HG03460 (cell line): ENCODE measurements at regions not wholly inside any gene's neighbourhood (a gene's known extent, or its start where the extent isn't known, plus 50 kb on each side); places are given as distances from the start of the nearest gene placed in this dataset.
A peak's percentile ranks its signal among the peaks of the same experiment; 100 is the strongest.
"Not testable (repeated sequence)": the region's sequence is repeated elsewhere in the genome, so short reads cannot be mapped to it uniquely, and the experiment has no call there.

Source experiments
- ATAC-seq: cut with Tn5 transposase; IDR thresholded peaks from one replicate; pipeline ENCODE4 v1.9.1; 2021; ENCODE audit not compliant: unreplicated experiment

- no peak for ATAC-seq
Observed at GRCh38 chr7:50251765-50252164, 52.8 kb upstream of the IKZF1 start.

- ATAC-seq: no peak
Observed at GRCh38 chr7:50246551-50246950, 58.0 kb upstream of the IKZF1 start.

GRCh38 chr7:50242111-50242510 lies 62.4 kb upstream of the IKZF1 start:
- ATAC-seq: not testable (repeated sequence)

GRCh38 chr7:50240699-50241098 lies 63.8 kb upstream of the IKZF1 start:
- not testable (repeated sequence) for ATAC-seq

- ATAC-seq: no peak
Observed at GRCh38 chr7:50229964-50230363, 74.6 kb upstream of the IKZF1 start.

- no peak for ATAC-seq
Observed at GRCh38 chr7:50228148-50228547, 76.4 kb upstream of the IKZF1 start.

GRCh38 chr7:50227726-50228125 lies 76.8 kb upstream of the IKZF1 start:
- no peak for ATAC-seq

- no peak for ATAC-seq
Observed at GRCh38 chr7:50226669-50227068, 77.8 kb upstream of the IKZF1 start.

- ATAC-seq: no peak
Observed at GRCh38 chr7:50226145-50226544, 78.4 kb upstream of the IKZF1 start.

GRCh38 chr7:50221433-50221832 lies 83.1 kb upstream of the IKZF1 start:
- no peak for ATAC-seq

- no peak for ATAC-seq
Observed at GRCh38 chr7:50221028-50221427, 83.5 kb upstream of the IKZF1 start.

- no peak for ATAC-seq
Observed at GRCh38 chr7:50220273-50220672, 84.2 kb upstream of the IKZF1 start.

GRCh38 chr7:50217821-50218281 lies 86.7 kb upstream of the IKZF1 start:
- no peak for ATAC-seq

GRCh38 chr7:50217401-50217800 lies 87.1 kb upstream of the IKZF1 start:
- ATAC-seq: no peak

GRCh38 chr7:50216626-50217025 lies 87.9 kb upstream of the IKZF1 start:
- ATAC-seq: no peak

GRCh38 chr7:50214771-50215170 lies 89.7 kb upstream of the IKZF1 start:
- no peak for ATAC-seq

- no peak for ATAC-seq
Observed at GRCh38 chr7:50214126-50214670, 90.3 kb upstream of the IKZF1 start.

- peak; percentile 17 for ATAC-seq
Observed at GRCh38 chr7:50213622-50214017, 90.9 kb upstream of the IKZF1 start.

GRCh38 chr7:50212666-50213621 lies 91.6 kb upstream of the IKZF1 start:
- ATAC-seq: peak; percentile 74

GRCh38 chr7:50212016-50212325 lies 92.5 kb upstream of the IKZF1 start:
- ATAC-seq: no peak

- ATAC-seq: no peak
Observed at GRCh38 chr7:50211130-50212015, 93.1 kb upstream of the IKZF1 start.

- ATAC-seq: no peak
Observed at GRCh38 chr7:50210706-50211115, 93.8 kb upstream of the IKZF1 start.
